GM10266 (cell line): ENCODE measurements at regions not wholly inside any gene's neighbourhood (a gene's known extent, or its start where the extent isn't known, plus 50 kb on each side); places are given as distances from the start of the nearest gene placed in this dataset.

Source experiments
- DNase-seq: peaks from one replicate; pipeline ENCODE4 v3.0.0; 2012; ENCODE audit errors: extremely low spot score
- TF ChIP-seq, protein P1 (sequence below): IDR thresholded peaks from 2 replicates; pipeline ENCODE4 v1.5.1; 2012; ENCODE audit warnings: mild to moderate bottlenecking, low read depth; ENCODE audit not compliant: control insufficient read depth, insufficient read depth; ENCODE audit errors: missing control alignments

GRCh38 chr7:88490161-88490560 lies 183.5 kb upstream of the STEAP4 start:
- TF ChIP-seq, protein P1, sequence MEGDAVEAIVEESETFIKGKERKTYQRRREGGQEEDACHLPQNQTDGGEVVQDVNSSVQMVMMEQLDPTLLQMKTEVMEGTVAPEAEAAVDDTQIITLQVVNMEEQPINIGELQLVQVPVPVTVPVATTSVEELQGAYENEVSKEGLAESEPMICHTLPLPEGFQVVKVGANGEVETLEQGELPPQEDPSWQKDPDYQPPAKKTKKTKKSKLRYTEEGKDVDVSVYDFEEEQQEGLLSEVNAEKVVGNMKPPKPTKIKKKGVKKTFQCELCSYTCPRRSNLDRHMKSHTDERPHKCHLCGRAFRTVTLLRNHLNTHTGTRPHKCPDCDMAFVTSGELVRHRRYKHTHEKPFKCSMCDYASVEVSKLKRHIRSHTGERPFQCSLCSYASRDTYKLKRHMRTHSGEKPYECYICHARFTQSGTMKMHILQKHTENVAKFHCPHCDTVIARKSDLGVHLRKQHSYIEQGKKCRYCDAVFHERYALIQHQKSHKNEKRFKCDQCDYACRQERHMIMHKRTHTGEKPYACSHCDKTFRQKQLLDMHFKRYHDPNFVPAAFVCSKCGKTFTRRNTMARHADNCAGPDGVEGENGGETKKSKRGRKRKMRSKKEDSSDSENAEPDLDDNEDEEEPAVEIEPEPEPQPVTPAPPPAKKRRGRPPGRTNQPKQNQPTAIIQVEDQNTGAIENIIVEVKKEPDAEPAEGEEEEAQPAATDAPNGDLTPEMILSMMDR: no peak
- no peak for DNase-seq

- TF ChIP-seq, protein P1: no peak
- DNase-seq: no peak
Measured at GRCh38 chr7:88485821-88486220, 179.1 kb upstream of the STEAP4 start.

DNA sequence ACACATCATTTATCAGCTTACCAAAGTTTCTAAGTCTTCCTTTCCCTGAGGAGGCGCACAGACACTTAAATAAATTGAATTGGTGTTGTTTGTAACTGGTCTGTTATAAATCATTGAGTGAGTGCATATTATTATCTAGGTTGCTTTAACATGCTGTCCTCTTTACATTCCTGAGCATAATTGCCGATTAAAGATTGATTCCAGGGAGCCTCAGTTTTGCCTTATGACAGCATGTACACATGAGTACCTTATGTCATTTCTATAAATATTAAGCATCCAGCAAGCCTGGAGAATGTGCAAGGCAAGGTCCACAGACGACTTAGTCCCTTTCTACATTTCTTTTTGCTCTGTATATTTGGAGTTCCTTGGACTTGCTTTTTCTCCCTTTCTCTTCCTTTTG lies 177.9 kb upstream of the STEAP4 start:
- DNase-seq: no peak
- TF ChIP-seq, protein P1: no peak

DNA sequence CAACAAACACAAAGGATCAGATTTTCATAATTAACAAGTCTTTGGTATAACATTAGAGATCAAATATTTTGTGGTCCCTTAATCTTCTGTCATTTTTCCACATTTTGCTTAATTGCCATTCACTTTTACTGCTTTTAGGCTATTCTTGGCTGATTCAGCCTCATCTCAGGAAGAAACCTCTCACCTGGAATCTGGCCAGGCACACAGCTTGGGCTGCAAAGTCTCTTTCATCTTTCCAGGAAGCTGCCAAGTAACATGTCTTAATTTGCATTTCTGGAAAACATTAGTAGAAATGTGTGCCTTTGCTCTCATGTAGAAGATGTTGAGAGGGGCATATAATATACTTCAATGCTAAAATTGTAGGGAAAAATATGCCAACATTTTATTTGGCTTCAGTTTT lies 174.2 kb upstream of the STEAP4 start:
- no peak for DNase-seq
- TF ChIP-seq, protein P1: no peak

GRCh38 chr7:88480271-88480670 lies 173.6 kb upstream of the STEAP4 start:
- DNase-seq: no peak
- TF ChIP-seq, protein P1: no peak

DNA sequence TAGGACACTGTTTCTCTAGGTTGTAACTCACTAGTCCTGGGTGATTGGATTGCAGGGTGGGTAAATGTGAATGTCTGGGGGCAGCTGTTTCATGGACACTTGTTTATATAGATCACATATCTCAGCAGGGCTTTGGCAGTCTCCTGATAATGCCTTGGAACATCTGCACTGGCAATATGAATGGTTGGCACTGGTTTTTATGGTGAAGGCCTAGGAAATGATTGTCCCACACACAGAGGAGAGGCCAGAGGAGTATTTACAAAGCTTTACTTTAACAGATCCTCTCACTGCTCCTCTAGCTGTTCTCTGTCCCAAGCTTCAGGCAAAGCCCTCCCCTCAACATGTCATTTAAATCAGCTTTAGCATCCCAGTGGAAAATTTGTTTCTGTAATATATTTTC lies 171.3 kb upstream of the STEAP4 start:
- TF ChIP-seq, protein P1: no peak
- DNase-seq: no peak

DNA sequence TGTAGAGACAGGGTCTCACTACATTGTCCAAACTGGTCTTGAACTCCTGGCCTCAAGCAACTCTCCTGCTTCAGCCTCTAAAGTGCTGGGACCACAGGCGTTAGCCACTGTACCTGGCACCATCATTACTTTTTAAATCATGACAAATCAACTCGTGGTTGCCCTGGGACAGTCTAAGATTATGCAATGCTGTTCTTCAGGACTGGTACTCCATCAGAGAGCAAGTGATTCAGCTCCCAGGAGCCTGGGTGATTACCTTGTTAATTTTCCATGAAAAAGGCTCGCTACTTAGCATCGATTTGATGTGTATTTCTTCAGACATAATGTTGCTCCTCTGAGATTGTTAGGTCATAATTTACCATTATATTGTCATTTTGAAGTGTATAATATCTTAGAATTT lies 158.9 kb upstream of the STEAP4 start:
- no peak for DNase-seq
- TF ChIP-seq, protein P1: no peak
